Right renal pelvis (tissue), 4 donors: ENCODE measurements at regions not wholly inside any gene's neighbourhood (a gene's known extent, or its start where the extent isn't known, plus 50 kb on each side); places are given as distances from the start of the nearest gene placed in this dataset.
"Not testable (repeated sequence)": the region's sequence is repeated elsewhere in the genome, so short reads cannot be mapped to it uniquely, and the experiment has no call there.

Source experiments
- DNase-seq, 4 donors: peaks; one replicate each; pipeline ENCODE4 v3.0.0-alpha.2; 2013; ENCODE audit warnings: low read depth in 4 of 4, low spot score in 3 of 4, missing footprints in 1 of 4

GRCh38 chr4:111883557-111883999 is 261.7 kb upstream of the FAM241A start:
- peak in 3 of 4 donors; percentile 12 to 41 (median 12) for DNase-seq

- DNase-seq = no peak
These were observed 254.8 kb upstream of the FAM241A start for GRCh38 chr4:111890412-111890811.

DNA sequence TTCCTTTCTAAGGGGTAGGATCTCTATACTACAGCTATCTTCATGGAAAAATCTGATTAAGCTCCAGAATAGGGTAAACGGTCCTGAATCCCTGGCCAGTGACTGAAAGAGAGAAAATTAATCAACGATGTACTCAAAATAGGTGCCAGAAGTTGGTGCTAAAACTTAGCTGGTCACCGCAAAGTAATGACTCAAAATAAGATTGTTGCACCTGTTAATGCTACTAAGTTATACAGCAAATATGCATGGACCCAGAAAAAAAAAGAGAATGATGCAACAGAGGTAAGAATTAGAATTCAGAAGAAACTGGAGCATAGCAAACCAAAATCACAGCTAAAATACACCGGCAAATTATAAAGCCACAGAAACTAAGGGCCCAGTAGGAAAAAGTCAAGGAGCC is 239.7 kb upstream of the FAM241A start:
- DNase-seq = no peak

DNA sequence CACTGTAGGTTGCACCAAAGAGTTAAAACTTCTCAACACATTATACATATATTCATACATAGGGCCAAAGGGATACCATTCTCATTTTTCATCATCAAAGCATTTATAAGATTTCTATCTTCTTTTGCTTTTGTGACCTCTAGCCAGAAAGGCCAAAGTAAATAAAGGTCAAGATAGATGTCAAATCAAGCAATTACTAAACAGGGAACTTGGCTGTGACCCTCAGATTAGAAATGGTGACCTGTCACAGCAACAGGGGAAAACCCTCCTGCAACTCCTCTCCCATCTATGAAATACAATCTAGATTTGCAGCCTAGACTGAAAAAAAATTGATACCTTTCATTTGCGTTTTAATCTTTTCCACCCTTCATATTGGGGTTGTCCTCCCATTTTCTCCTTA is 225.6 kb upstream of the FAM241A start:
- no peak for DNase-seq

- DNase-seq = no peak
These were observed 223.5 kb upstream of the FAM241A start for GRCh38 chr4:111921714-111922113.

GRCh38 chr4:111923786-111924185 is 221.5 kb upstream of the FAM241A start:
- no peak for DNase-seq

DNA sequence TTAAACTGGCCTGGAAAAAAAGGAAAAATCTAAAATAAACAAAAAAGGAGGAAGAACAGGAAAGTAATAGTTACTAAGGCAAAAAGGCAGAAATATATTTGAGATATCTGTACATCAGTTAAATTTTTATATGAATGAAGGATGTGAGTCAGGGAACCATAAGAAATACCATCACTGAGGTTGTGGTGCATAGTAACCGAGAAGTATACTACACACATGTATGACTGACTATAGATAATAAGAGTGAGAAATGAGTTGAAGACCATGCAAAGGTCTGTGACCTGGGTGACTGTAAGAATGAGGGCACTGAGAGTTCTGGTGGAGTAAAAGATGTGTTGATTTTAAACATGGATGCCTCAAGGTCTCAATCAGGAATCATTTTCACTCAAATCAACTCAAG is 220.6 kb upstream of the FAM241A start:
- DNase-seq = no peak

DNA sequence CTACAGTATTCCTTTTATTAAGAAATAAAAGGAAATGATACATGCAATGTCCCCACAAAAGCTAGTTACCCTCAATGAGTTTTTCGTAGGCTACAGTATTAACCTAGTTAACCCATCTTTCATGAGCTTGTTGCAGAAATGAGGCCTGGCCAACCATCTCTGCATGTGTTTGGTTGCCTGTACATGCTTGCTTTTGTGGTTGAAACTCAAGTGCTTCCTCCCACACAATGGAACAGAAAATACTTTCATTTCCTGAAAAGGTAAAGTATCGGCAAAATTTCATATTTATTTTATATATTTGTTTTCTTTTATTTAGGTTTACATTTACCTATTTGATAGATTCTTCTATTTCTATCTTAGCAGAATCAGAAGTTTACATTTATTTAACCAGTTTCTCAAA is 214.6 kb upstream of the FAM241A start:
- no peak for DNase-seq

GRCh38 chr4:111933703-111934102 is 211.6 kb upstream of the FAM241A start:
- DNase-seq = no peak

DNA sequence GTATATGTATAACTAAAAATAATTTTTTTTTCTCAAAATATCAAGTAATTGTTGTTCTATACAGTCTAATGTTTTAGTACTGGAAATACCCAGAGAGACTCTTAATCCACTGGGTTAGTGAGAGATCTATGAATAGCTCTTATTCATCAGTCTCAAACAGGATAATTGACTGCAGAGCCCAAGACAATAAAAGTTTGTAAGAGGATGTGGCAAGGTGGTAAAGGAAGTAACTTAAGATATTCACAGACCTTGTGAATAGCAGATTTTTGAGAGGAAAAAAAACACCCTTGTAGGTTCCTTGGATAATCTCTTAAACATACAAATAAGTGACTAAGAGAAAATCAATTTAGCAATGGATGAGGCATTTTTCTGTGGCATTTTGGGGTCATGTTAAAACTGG is 210.9 kb upstream of the FAM241A start:
- no peak for DNase-seq

- DNase-seq = peak in 2 of 4 donors; percentile 1 to 5
These were observed 207.9 kb upstream of the FAM241A start for GRCh38 chr4:111937368-111937767.

- DNase-seq = no peak
These were observed 203.3 kb upstream of the FAM241A start for GRCh38 chr4:111941957-111942356.

- DNase-seq = peak in 2 of 4 donors; percentile 0 to 5
These were observed 201.5 kb upstream of the FAM241A start for GRCh38 chr4:111943796-111944203.

DNA sequence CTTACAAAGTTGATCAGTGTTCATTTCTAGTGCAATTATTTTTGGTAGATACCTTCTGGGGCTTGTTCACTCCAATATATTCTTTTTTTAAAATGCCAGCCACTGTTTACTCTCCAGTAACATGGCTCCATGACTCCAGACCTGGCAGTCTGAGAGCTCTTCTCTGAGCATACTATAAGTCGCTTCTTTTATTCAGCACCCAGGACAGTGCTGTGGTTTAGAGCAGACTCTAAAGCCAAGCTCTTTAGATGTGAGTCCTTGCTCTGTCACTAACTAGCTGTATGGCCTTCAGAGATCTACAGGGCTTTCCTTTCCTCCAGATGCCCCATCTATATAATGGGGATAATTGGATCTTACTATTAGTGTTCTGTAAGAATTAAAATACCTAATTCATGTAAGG is 200.2 kb upstream of the FAM241A start:
- no peak for DNase-seq

DNA sequence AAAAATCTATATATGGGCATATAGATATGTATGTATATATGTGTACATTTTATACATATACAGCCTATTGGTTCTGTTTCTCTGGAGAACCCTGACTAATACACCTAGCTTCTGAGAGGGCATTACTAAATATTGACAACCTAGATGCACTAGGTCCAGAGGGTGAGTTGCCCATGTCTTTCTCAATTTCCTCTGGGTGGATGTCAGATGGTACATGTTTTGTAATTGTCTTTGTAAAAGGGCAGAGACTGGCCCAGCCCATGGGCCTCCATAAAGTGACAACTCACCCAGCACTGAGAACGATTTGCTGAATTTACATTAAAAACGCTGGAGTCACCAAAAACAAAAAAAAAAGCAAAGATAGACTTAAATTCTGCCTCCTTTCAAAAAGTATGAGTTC is 198.5 kb upstream of the FAM241A start:
- DNase-seq = no peak

DNA sequence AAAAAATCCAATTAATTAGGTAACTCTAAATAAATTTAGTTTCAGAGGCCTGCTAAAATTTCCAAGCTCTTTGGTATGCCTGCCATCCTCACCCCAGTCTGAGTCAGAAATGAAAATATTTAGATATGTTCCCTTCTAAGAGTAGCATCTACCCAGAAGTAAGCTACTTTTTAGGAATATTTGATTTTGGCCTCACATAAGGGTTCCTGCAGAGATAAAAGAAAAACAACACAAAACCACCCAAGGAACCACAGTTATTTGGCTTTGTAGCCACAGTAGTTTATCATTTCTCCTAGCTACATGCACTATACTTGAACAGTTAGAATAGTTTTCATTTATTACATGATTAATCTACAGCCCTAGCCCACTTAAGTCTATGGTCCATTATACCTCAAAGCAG is 192.6 kb upstream of the FAM241A start:
- DNase-seq = no peak

DNA sequence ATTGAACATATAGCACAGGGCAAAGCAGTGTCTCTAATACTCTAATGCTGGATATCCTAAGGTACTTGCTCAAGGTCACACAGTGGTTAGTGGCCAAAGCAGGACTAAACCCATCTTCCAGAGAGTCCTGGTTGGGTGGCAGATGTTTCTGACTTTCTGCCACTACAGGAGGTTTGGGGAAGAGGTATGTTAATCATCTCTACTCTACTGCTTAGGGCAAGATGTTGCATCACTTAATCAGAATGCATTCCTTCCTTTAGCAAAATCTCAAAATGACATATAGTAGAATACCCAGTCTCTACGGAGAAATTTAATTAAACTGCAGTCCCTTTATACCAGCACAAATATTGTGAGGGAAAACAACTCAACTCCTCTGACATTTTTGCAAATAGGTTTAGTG is 190.7 kb upstream of the FAM241A start:
- no peak for DNase-seq

DNA sequence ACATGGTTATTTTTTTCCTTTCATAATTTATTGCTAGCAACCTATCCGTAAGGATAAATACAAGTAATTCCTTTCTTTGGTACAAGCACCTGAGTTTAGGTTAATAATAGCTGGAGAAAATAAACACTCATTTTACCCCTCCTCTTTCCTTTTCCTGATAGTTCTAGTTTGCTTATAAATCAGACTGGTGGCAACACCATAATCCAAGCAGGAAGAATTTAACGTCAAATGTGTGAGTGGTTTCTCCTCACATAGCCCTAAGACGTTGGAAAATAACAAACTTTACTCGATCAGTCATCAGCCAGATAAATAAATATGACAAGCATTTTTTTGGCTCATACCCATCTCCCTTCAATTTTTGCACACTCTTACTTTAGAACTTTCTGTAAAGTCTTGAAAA is 190.3 kb upstream of the FAM241A start:
- no peak for DNase-seq

GRCh38 chr4:111957116-111957515 is 188.1 kb upstream of the FAM241A start:
- DNase-seq = no peak

DNA sequence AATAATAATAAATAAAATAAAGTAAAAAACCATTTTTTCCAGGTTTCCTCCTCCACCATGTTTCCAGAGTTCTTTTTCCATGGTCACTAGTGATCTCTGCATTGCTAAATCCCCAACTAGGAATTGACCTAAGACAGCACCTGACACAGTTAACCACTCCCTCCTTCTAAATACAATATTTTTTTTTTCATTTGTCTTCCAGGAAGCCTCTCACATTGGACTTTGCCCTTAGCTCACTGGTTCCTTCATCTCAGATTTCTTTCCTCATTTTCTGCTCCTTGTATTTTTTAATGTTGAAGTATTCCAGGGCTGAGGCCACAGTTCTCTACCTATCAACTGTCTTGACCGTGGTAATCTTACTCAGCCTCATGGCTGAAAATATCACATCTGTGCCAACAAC is 187.3 kb upstream of the FAM241A start:
- no peak for DNase-seq

DNA sequence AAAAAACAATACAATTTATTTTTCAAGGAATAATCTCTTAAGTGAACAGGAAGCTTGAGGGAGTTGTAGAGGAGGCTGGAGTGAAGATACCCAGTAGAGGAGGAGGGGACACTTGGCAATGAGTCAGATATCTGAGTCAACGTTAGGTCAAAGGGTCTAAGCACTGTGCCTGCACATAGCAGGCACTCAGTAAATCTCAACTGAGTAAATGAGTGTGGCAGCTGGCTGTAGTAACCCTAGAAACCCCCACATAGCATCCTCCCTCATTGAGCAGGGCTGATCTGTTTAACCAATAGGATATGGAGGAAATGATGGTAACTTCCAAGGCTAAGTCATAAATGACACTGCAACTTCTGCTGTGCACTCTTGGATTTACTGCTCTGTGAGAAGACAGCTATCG is 186.0 kb upstream of the FAM241A start:
- DNase-seq = no peak

DNA sequence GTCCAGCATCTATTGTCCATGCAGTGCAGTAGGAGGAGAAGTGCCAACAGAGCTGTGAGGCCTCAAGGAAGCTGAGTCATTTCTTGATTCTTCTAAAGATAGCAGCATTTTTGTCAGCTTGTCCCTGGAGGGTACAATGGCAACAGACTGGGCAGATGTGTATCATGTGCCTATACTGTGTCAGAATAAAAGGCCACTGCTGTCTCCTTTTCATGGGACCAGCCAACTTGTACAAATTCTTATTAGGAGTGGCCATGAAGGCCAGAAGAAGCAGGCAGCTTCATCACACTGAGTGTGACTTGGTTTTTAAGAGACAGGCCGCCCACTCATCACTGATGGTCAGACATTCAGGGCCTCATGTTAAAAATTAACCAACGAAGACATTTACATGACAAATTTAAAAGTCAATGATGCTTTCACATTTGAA is 185.0 kb upstream of the FAM241A start:
- no peak for DNase-seq

DNA sequence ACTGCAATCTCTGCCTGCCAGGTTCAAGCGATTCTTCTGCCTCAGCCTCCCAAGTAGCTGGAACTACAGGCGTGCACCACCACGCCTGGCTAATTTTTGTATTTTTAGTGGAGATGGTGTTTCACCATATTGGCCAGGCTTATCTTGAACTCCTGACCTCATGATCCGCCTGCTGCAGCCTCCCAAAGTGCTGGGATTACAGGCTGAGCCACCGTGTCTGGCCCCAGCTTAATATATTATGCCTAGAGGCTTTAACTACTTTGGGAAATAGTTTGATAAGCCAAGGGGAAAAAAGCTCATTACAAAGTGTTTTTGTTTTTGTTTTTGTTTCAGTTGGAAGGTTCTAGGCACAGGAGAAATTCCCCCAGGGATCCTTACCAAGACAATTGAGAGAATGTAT is 184.2 kb upstream of the FAM241A start:
- DNase-seq = not testable (repeated sequence)

DNA sequence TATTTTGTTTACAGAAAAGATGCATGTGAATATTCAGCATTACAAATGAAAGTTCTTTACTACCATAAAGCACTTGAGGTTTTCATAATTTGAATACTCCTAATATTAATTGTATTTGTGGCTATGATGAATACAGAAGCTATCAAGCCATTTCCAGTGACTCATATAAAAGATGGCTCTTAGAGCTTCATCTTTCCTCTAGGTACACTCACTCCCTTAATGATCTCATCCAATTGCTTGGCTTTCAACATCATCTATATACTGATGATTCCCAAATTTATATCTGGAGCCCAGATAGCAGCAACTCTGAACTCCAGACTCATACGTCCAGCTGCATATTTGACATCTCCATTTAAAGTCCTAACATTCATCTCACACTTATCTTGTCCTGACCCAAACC is 183.4 kb upstream of the FAM241A start:
- no peak for DNase-seq
